ENCODE measurements at regions not wholly inside any gene's neighbourhood (a gene's known extent, or its start where the extent isn't known, plus 50 kb on each side); places are given as distances from the start of the nearest gene placed in this dataset.

DNA sequence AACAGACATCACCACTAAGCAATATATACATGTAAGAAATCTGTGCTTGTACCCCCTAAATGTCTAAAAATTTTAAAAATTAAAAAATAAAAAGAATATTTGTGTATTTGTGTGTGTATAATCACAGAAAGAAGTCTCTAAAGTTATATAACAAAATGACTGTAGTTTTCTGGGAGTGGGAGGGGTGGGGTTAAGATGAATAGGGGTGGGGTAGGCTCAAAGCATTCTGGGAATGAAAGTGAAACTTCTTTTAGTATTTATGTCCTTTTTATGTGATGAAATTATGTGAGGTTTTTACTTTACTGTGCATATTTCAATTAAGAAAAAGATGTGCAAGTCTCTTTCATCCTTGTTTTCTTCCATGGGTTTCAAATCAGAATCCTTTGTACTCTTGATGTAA is 65.3 kb downstream of the FASLG start:
- Mint-ChIP-seq H3K36me3 (ENCODE audit: insufficient read depth in 1 of 3, low read depth in 3 of 3) (peaks cover 7 to 14% (median 7%) of the 10 kb centered on the region in 3 experiments), H3K4me1 (peaks cover 11 to 14% of the 10 kb centered on the region in 2 experiments), H3K27ac (no peak overlapping the region), H3K4me3 (no peak overlapping the region), H3K9me3 (peaks cover 13% of the 10 kb centered on the region in 2 experiments), H3K27me3 (ENCODE audit: low read depth) (no peaks in the 10 kb centered on the region)
- TF ChIP-seq, protein P1, sequence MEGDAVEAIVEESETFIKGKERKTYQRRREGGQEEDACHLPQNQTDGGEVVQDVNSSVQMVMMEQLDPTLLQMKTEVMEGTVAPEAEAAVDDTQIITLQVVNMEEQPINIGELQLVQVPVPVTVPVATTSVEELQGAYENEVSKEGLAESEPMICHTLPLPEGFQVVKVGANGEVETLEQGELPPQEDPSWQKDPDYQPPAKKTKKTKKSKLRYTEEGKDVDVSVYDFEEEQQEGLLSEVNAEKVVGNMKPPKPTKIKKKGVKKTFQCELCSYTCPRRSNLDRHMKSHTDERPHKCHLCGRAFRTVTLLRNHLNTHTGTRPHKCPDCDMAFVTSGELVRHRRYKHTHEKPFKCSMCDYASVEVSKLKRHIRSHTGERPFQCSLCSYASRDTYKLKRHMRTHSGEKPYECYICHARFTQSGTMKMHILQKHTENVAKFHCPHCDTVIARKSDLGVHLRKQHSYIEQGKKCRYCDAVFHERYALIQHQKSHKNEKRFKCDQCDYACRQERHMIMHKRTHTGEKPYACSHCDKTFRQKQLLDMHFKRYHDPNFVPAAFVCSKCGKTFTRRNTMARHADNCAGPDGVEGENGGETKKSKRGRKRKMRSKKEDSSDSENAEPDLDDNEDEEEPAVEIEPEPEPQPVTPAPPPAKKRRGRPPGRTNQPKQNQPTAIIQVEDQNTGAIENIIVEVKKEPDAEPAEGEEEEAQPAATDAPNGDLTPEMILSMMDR (conservative IDR thresholded peaks at IDR 0.05): no peak
- H4K5ac ChIP-seq (ENCODE audit: insufficient read length, low read depth, low read length): no peak overlapping the region
- H3K27me3 ChIP-seq (ENCODE audit: insufficient read depth, low read length): no peaks in the 10 kb centered on the region
- H3K79me2 ChIP-seq (ENCODE audit: insufficient read depth, low read length): no peaks in the 10 kb centered on the region
- no peak overlapping the region for H3T11ph ChIP-seq (ENCODE audit: low read length)
- H2BK12ac ChIP-seq (ENCODE audit: insufficient read length, low read depth, low read length): no peak overlapping the region
- no peaks in the 10 kb centered on the region for H3K79me1 ChIP-seq (ENCODE audit: insufficient read depth, low read depth, low read length, poor library complexity, severe bottlenecking)
- no peak overlapping the region for H3K23ac ChIP-seq (ENCODE audit: insufficient read length, low read depth, low read length)
- H3K14ac ChIP-seq (ENCODE audit: insufficient read depth, low read length): no peak overlapping the region
- no peak overlapping the region for H3K27ac ChIP-seq (ENCODE audit: insufficient read length, low read depth, low read length)
- H2BK20ac ChIP-seq (ENCODE audit: low read depth, low read length, poor library complexity, severe bottlenecking): no peak overlapping the region
- H2AK5ac ChIP-seq (ENCODE audit: insufficient read length, low read length): no peak overlapping the region
- H2BK5ac ChIP-seq (ENCODE audit: insufficient read length, low read length): no peak overlapping the region
- H3K9ac ChIP-seq (ENCODE audit: extremely low read depth, insufficient read length, low read length): no peak overlapping the region
- H3K18ac ChIP-seq (ENCODE audit: insufficient read length, low read depth, low read length): no peak overlapping the region
- H3K56ac ChIP-seq (ENCODE audit: insufficient read length, low read depth, low read length): no peak overlapping the region
- no peaks in the 10 kb centered on the region for H3K4me1 ChIP-seq (ENCODE audit: insufficient read depth, low read length)
- no peak for DNase-seq
- no peak overlapping the region for H2BK15ac ChIP-seq (ENCODE audit: low read depth, low read length)
- no peak overlapping the region for H2BK120ac ChIP-seq (ENCODE audit: low read depth, low read length, poor library complexity, severe bottlenecking)
- H4K20me1 ChIP-seq (ENCODE audit: control insufficient read depth, insufficient read depth, insufficient read length): no peaks in the 10 kb centered on the region
- no peak overlapping the region for H4K8ac ChIP-seq (replicated peaks; ENCODE audit: insufficient read length, low read depth, low read length)
- no peaks in the 10 kb centered on the region for H3K9me3 ChIP-seq (ENCODE audit: control insufficient read depth, low read depth, low read length)
- H3K4ac ChIP-seq (ENCODE audit: low read depth, low read length): no peak overlapping the region
- no peak overlapping the region for H3K4me2 ChIP-seq (ENCODE audit: insufficient read depth, insufficient read length, low read length)
- H3K23me2 ChIP-seq (ENCODE audit: insufficient read length, low read depth, low read length, poor library complexity, severe bottlenecking): no peaks in the 10 kb centered on the region
- no peak overlapping the region for H4K91ac ChIP-seq (ENCODE audit: insufficient read length, low read depth, low read length)
- no peak overlapping the region for H2AFZ ChIP-seq (ENCODE audit: low read length)

Data from H9 (cell line).